ENCODE measurements at regions not wholly inside any gene's neighbourhood (a gene's known extent, or its start where the extent isn't known, plus 50 kb on each side); places are given as distances from the start of the nearest gene placed in this dataset.

DNA sequence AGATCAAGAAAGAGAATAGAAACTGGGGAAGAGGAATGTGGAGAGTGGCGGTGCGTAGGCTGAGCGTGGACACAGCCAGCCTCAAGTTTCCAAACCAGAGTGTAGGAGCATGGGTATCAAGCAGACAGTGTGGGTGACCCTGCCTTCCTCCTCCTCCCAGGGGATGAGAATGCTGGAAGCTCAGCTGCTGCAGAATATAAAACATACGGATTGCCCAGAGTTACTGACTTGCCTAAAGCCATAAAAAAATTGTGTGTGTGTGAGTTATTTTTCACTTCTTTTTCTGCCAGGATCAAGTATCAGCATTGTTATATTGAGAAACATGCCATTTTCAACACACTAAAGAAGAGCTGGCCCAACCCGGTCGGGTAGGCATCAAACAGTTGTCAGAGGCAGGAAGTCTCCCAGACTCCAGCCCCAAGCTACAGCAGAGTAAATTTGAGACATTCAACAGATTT, 333.3 kb upstream of the ACVR2A start:
- Mint-ChIP-seq H3K9me3 (peaks cover under 1% of the 10 kb centered on the region), H3K27ac (no peak overlapping the region), H3K4me3 (no peak overlapping the region), H3K4me1 (no peaks in the 10 kb centered on the region), H3K36me3 (ENCODE audit: low read depth) (no peaks in the 10 kb centered on the region), H3K27me3 (no peaks in the 10 kb centered on the region)
- no peak for DNase-seq
- ChIA-PET POLR2A (no interaction called here), CTCF (no interaction called here)
- TF ChIP-seq, protein P1, sequence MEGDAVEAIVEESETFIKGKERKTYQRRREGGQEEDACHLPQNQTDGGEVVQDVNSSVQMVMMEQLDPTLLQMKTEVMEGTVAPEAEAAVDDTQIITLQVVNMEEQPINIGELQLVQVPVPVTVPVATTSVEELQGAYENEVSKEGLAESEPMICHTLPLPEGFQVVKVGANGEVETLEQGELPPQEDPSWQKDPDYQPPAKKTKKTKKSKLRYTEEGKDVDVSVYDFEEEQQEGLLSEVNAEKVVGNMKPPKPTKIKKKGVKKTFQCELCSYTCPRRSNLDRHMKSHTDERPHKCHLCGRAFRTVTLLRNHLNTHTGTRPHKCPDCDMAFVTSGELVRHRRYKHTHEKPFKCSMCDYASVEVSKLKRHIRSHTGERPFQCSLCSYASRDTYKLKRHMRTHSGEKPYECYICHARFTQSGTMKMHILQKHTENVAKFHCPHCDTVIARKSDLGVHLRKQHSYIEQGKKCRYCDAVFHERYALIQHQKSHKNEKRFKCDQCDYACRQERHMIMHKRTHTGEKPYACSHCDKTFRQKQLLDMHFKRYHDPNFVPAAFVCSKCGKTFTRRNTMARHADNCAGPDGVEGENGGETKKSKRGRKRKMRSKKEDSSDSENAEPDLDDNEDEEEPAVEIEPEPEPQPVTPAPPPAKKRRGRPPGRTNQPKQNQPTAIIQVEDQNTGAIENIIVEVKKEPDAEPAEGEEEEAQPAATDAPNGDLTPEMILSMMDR (IDR thresholded peaks at IDR 0.05) = no peak
- intact Hi-C loops (cut with micrococcal nuclease) = no loop called here
- ATAC-seq (ENCODE audit: low read depth) = no peak

DNA sequence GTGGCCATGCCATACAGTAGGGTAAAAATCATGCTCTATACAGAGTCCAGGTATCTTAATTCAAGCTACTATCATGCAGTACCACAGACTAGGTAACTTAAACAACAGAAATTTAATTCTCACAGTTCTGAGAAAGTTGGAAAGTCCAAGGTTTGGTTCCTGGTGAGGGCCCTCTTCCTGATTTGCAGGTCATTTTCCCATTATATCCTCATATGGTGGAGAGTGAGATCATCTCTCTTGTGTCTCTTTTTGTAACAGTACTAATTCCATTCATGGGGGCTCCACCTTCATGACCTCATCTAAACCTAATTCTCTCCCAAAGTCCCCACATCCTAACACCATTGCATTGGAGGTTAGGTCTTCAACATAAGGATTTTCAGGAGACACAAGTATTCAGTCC, 335.0 kb upstream of the ACVR2A start:
- ChIA-PET CTCF (no interaction called here), POLR2A (no interaction called here)
- no peaks in the 10 kb centered on the region for H3K9me3 Mint-ChIP-seq
- no peak for ATAC-seq (ENCODE audit: low read depth)
- no peak overlapping the region for H3K27ac Mint-ChIP-seq
- intact Hi-C loops (cut with micrococcal nuclease) = no loop called here
- H3K4me1 Mint-ChIP-seq = no peaks in the 10 kb centered on the region
- no peak overlapping the region for H3K4me3 Mint-ChIP-seq
- TF ChIP-seq, protein P1 (IDR thresholded peaks at IDR 0.05) = no peak
- H3K36me3 Mint-ChIP-seq (ENCODE audit: low read depth) = no peaks in the 10 kb centered on the region
- DNase-seq = no peak
- no peaks in the 10 kb centered on the region for H3K27me3 Mint-ChIP-seq

DNA sequence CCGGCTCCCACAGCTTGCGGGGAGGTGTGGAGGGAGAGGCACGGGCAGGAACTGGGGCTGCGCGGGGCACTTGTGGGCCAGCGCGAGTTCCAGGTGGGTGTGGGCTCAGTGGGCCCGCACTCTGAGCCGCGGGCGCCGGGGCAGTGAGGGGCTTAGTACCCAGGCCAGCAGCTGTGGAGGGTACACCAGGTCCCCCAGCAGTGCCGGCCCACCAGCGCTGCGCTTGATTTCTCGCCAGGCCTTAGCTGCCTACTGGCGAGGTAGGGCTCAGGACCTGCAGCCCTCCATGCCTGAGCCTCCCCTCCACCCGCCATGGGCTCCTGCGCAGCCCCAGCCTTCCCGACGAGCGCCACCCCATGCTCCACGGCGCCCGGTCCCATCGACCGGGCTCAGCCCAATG, 337.9 kb upstream of the ACVR2A start:
- Mint-ChIP-seq H3K4me3 (no peak overlapping the region), H3K4me1 (no peaks in the 10 kb centered on the region), H3K27me3 (no peaks in the 10 kb centered on the region), H3K9me3 (no peaks in the 10 kb centered on the region), H3K27ac (no peak overlapping the region), H3K36me3 (ENCODE audit: low read depth) (no peaks in the 10 kb centered on the region)
- ATAC-seq (ENCODE audit: low read depth) = no peak
- TF ChIP-seq, protein P1 (IDR thresholded peaks at IDR 0.05) = no peak
- ChIA-PET CTCF (no interaction called here), POLR2A (no interaction called here)
- no peak for DNase-seq
- intact Hi-C loops (cut with micrococcal nuclease) = no loop called here

DNA sequence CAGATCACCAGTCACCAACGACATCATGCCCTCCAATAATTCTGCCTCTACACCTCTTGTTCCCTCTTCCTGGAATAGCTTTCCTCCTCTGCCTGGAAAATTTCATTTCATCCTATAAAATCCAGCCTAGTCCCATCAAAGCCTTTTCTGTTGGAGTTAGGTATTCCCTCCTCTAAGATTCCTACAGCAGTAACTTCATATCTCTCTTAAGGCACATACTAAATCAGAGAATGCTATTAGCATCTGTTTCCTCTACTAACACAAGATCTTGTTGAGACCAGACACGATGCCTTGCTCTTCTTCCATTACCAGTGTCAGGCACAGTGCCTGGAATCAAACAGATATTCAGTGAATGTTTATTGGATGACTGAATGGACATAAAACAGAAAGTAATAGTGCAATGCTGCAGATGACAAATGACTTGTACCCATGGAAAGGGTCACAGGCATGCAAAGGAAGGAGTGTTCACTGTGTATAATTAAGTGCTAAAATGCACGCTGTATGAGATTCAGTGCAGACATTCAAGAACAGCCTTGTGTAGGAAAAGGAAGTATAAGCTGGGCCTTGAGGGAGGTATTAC, 342.0 kb upstream of the ACVR2A start:
- H3K4me1 Mint-ChIP-seq = no peaks in the 10 kb centered on the region
- POLR2A ChIA-PET = no interaction called here
- H3K9me3 Mint-ChIP-seq = no peaks in the 10 kb centered on the region
- no peak overlapping the region for H3K27ac Mint-ChIP-seq
- intact Hi-C loops (cut with micrococcal nuclease) = no loop called here
- no peaks in the 10 kb centered on the region for H3K36me3 Mint-ChIP-seq (ENCODE audit: low read depth)
- DNase-seq = no peak
- H3K27me3 Mint-ChIP-seq = no peaks in the 10 kb centered on the region
- H3K4me3 Mint-ChIP-seq = no peak overlapping the region
- ATAC-seq (ENCODE audit: low read depth) = no peak
- TF ChIP-seq, protein P1 (IDR thresholded peaks at IDR 0.05) = no peak
- CTCF ChIA-PET = no interaction called here

DNA sequence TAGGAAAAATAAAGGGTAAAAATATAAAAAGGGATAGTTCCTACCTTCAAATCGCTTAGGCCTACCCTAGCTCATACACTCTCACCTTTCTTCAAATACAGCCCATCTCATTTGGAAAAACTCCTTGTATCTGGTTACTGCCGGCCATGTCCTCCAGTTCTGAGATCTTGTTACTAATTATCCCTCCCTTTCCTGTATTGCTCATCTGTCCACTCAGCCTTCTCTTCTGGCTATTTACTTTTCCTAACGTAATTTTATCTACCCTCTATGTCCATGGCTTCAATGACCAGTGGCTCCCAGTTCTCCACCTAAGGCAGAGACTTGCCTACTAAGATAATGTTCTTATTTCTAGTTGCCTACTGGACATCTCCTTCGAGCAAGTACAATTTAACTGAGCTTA, 342.9 kb upstream of the ACVR2A start:
- Mint-ChIP-seq H3K36me3 (ENCODE audit: low read depth) (no peaks in the 10 kb centered on the region), H3K27ac (no peak overlapping the region), H3K4me1 (no peaks in the 10 kb centered on the region), H3K9me3 (no peaks in the 10 kb centered on the region), H3K27me3 (no peaks in the 10 kb centered on the region), H3K4me3 (no peak overlapping the region)
- TF ChIP-seq, protein P1 (IDR thresholded peaks at IDR 0.05) = no peak
- ChIA-PET POLR2A (no interaction called here), CTCF (no interaction called here)
- DNase-seq = no peak
- no peak for ATAC-seq (ENCODE audit: low read depth)
- intact Hi-C loops (cut with micrococcal nuclease) = no loop called here
